A673 (cell line): ENCODE measurements at regions not wholly inside any gene's neighbourhood (a gene's known extent, or its start where the extent isn't known, plus 50 kb on each side); places are given as distances from the start of the nearest gene placed in this dataset.

Experiments used
- EZH2 ChIP-seq: fragments of 200-600 bp; sonication (generic); IDR thresholded peaks from 2 replicates; pipeline ENCODE4 v1.6.1; 2017; ENCODE audit warnings: borderline replicate concordance, low read depth, mild to moderate bottlenecking, mixed read lengths, antibody characterized with exemption, low read length; ENCODE audit not compliant: poor library complexity, severe bottlenecking
- TF ChIP-seq, protein P1 (sequence below): fragments of 300-800, 200-600 bp; sonication (generic); conservative IDR thresholded peaks from 2 replicates; pipeline ENCODE4 v1.5.1; 2017; ENCODE audit warnings: low read depth, mild to moderate bottlenecking, antibody characterized with exemption, low read length, moderate library complexity, mixed read lengths

DNA sequence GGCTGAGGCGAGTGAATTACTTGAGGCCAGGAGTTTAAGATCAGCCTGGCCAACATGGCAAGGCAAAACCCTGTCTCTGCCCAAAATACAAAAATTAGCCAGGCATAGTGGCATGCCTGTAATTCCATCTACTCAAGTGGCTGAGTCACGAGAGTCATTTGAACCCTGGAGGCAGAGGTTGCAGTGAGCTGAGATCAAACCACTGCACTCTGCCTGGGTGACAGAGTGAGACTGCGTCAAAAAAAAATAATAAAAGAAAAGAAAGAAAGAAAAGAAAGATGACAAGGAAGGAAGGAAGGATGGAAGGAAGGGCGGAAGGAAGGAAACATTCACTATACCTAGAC is 159.6 kb upstream of the CNOT2 start:
- TF ChIP-seq, protein P1, sequence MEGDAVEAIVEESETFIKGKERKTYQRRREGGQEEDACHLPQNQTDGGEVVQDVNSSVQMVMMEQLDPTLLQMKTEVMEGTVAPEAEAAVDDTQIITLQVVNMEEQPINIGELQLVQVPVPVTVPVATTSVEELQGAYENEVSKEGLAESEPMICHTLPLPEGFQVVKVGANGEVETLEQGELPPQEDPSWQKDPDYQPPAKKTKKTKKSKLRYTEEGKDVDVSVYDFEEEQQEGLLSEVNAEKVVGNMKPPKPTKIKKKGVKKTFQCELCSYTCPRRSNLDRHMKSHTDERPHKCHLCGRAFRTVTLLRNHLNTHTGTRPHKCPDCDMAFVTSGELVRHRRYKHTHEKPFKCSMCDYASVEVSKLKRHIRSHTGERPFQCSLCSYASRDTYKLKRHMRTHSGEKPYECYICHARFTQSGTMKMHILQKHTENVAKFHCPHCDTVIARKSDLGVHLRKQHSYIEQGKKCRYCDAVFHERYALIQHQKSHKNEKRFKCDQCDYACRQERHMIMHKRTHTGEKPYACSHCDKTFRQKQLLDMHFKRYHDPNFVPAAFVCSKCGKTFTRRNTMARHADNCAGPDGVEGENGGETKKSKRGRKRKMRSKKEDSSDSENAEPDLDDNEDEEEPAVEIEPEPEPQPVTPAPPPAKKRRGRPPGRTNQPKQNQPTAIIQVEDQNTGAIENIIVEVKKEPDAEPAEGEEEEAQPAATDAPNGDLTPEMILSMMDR: no peak
- TF ChIP-seq EZH2: no peak
